Transverse colon (tissue), 4 donors: ENCODE measurements at regions not wholly inside any gene's neighbourhood (a gene's known extent, or its start where the extent isn't known, plus 50 kb on each side); places are given as distances from the start of the nearest gene placed in this dataset.

Source experiments
- DNase-seq: peaks from one replicate; pipeline ENCODE4 v3.0.0-alpha.2; 2019
- H3K27ac ChIP-seq, 4 donors: fragments of 200-600 bp; sonication (generic); 2 replicates each; pipeline ENCODE4 v1.5.1; 2016 to 2018; ENCODE audit warnings: inconsistent platforms in 4 of 4
- H3K27me3 ChIP-seq: fragments of 200-600 bp; sonication (generic); 2 replicates; pipeline ENCODE4 v1.5.1; 2017; ENCODE audit warnings: inconsistent platforms
- H3K36me3 ChIP-seq, 4 donors: fragments of 200-600 bp; sonication (generic); 2 replicates each; pipeline ENCODE4 v1.5.1; 2017 to 2019; ENCODE audit warnings: inconsistent platforms in 4 of 4
- H3K4me1 ChIP-seq, 4 donors: fragments of 200-600 bp; sonication (generic); 2 replicates each; pipeline ENCODE4 v1.5.1; 2017 to 2020; ENCODE audit warnings: inconsistent platforms in 4 of 4
- H3K4me3 ChIP-seq, 4 donors: fragments of 200-600 bp; sonication (generic); 1 replicate in 1 of 4; 2 replicates in 3 of 4; pipeline versions ENCODE4 v1.5.1 to v1.6.1; 2017 to 2019; ENCODE audit warnings: inconsistent platforms in 4 of 4
- H3K9me3 ChIP-seq, 2 donors: fragments of 200-600 bp; sonication (generic); 2 replicates each; pipeline ENCODE4 v1.5.1; 2017 to 2019; ENCODE audit warnings: inconsistent platforms in 2 of 2
- CTCF ChIP-seq, 5 experiments: fragments of 200-600 bp in 3 of 5; fragments of 450-650 bp in 2 of 5; sonication (generic) in 3 of 5; IDR thresholded peaks; 1 replicate in 2 of 5; 2 replicates in 3 of 5; pipeline ENCODE4 v1.5.1; 2016 to 2017; ENCODE audit warnings: antibody characterized with exemption in 5 of 5, inconsistent platforms in 3 of 5, mild to moderate bottlenecking in 2 of 5, moderate library complexity in 1 of 5
- EP300 ChIP-seq: sonication (generic); formaldehyde crosslinking; IDR thresholded peaks from one replicate; pipeline ENCODE4 v1.6.1; 2017; ENCODE audit warnings: antibody characterized with exemption, low read depth
- POLR2A ChIP-seq: fragments of 450-650 bp; IDR thresholded peaks from one replicate; pipeline ENCODE4 v1.6.1; 2016; ENCODE audit warnings: antibody characterized with exemption, mild to moderate bottlenecking, moderate library complexity
- POLR2AphosphoS5 ChIP-seq, 3 donors: sonication (generic); formaldehyde crosslinking; IDR thresholded peaks; one replicate each; pipeline ENCODE4 v1.6.1; 2016; ENCODE audit warnings: antibody characterized with exemption in 3 of 3
- WGBS, 2 donors: methylation state at CpG; one replicate each; pipeline ENCODE4 v1.1.5; 2018; ENCODE audit warnings: low coverage in 1 of 2; 5-methylcytosine and 5-hydroxymethylcytosine counted together
- in situ Hi-C, 4 donors: fragments of 200-750 bp; cut with MboI; loops; one replicate each; pipeline versions ENCODE4 v1.15.0 to v1.15.1; 2017; ENCODE audit warnings: low sequenced_read_pairs in 3 of 4, low pct_ligation_motif_present in 1 of 4, low pct_unique_long_range_greater_than_20kb in 1 of 4
- intact Hi-C: fragments of 100-400 bp; cut with DNase I; formaldehyde crosslinking; loops from one replicate; pipeline ENCODE4 v1.15.1; 2023; ENCODE audit warnings: low total_unique reads

- H3K4me1 ChIP-seq, result no peaks in the 10 kb centered on the region
- H3K36me3 ChIP-seq, result no peaks in the 10 kb centered on the region
- intact Hi-C loops, result no loop called here
- TF ChIP-seq POLR2A, result no peak
- no peak for TF ChIP-seq EP300
- TF ChIP-seq CTCF (IDR thresholded peaks at IDR 0.05), result no peak
- TF ChIP-seq POLR2AphosphoS5 (IDR thresholded peaks at IDR 0.05), result no peak
- no peak for DNase-seq
- no peak overlapping the region for H3K4me3 ChIP-seq
- in situ Hi-C loops, result no loop called here
- H3K27ac ChIP-seq, result no peak overlapping the region
- no peaks in the 10 kb centered on the region for H3K9me3 ChIP-seq
- H3K27me3 ChIP-seq, result no peaks in the 10 kb centered on the region
These were observed 218.2 kb downstream of the TTC32 start for GRCh38 chr2:19683556-19683955.

GRCh38 chr2:19682493-19682892 is 219.3 kb downstream of the TTC32 start:
- no peaks in the 10 kb centered on the region for H3K9me3 ChIP-seq
- H3K27me3 ChIP-seq, result no peaks in the 10 kb centered on the region
- WGBS, 2 donors, result 75 to 85% methylated on average over 1 of the region's 1 CpG
- H3K27ac ChIP-seq, result no peak overlapping the region
- TF ChIP-seq CTCF (IDR thresholded peaks at IDR 0.05), result no peak
- no peaks in the 10 kb centered on the region for H3K4me1 ChIP-seq
- DNase-seq, result no peak
- in situ Hi-C loops (no loop called here), intact Hi-C loops (no loop called here)
- H3K4me3 ChIP-seq, result no peak overlapping the region
- no peaks in the 10 kb centered on the region for H3K36me3 ChIP-seq

- 74 to 94% methylated on average over 3 to 17 of the region's 17 CpGs for WGBS, 2 donors
These were observed 223.8 kb downstream of the TTC32 start for GRCh38 chr2:19677825-19678518.

GRCh38 chr2:19677215-19677777 is 224.5 kb downstream of the TTC32 start:
- in situ Hi-C loops, result no loop called here
- WGBS, 2 donors, result 79 to 96% methylated on average over 4 to 5 of the region's 5 CpGs

More at GRCh38 chr2:19677825-19678518, 223.8 kb downstream of the TTC32 start:
- in situ Hi-C loops (no loop called here), intact Hi-C loops (no loop called here)
- Histone ChIP-seq H3K9me3 (no peaks in the 10 kb centered on the region), H3K36me3 (no peaks in the 10 kb centered on the region), H3K4me1 (no peaks in the 10 kb centered on the region), H3K27me3 (no peaks in the 10 kb centered on the region), H3K4me3 (no peak overlapping the region), H3K27ac (no peak overlapping the region)
- DNase-seq, result no peak
- TF ChIP-seq EP300 (no peak), CTCF (IDR thresholded peaks at IDR 0.05) (no peak), POLR2A (no peak), POLR2AphosphoS5 (IDR thresholded peaks at IDR 0.05) (no peak)

More at GRCh38 chr2:19677215-19677777, 224.5 kb downstream of the TTC32 start:
- intact Hi-C loops, result no loop called here
- DNase-seq, result no peak
- no peaks in the 10 kb centered on the region for H3K4me1 ChIP-seq
- TF ChIP-seq POLR2A, result no peak
- TF ChIP-seq CTCF (IDR thresholded peaks at IDR 0.05), result no peak
- TF ChIP-seq POLR2AphosphoS5 (IDR thresholded peaks at IDR 0.05), result no peak
- TF ChIP-seq EP300, result no peak
- H3K4me3 ChIP-seq, result no peak overlapping the region
- no peaks in the 10 kb centered on the region for H3K27me3 ChIP-seq
- H3K27ac ChIP-seq, result no peak overlapping the region
- H3K9me3 ChIP-seq, result no peaks in the 10 kb centered on the region
- no peaks in the 10 kb centered on the region for H3K36me3 ChIP-seq
